Fibroblast of lung (primary cell): ENCODE measurements at regions not wholly inside any gene's neighbourhood (a gene's known extent, or its start where the extent isn't known, plus 50 kb on each side); places are given as distances from the start of the nearest gene placed in this dataset.

Source experiments
- DNase-seq, 2 donors: peaks; one replicate each; pipeline versions ENCODE4 v3.0.0 to v3.0.0-alpha.2; 2010; ENCODE audit warnings: low read depth in 2 of 2
- H2AFZ ChIP-seq: 2 replicates; pipeline ENCODE4 v1.5.1; 2012; ENCODE audit warnings: low read length, control low read depth, inconsistent platforms
- H3K27ac ChIP-seq: 2 replicates; pipeline ENCODE4 v1.5.1; 2011; ENCODE audit warnings: low read length, control low read depth; ENCODE audit not compliant: insufficient read depth
- H3K27me3 ChIP-seq: 2 replicates; pipeline ENCODE4 v1.5.1; 2011; ENCODE audit warnings: mild to moderate bottlenecking, low read length; ENCODE audit not compliant: control insufficient read depth, insufficient read depth
- H3K36me3 ChIP-seq: 2 replicates; pipeline ENCODE4 v1.5.1; 2011; ENCODE audit warnings: low read length; ENCODE audit not compliant: control insufficient read depth, insufficient read depth
- H3K4me1 ChIP-seq: 2 replicates; pipeline ENCODE4 v1.5.1; 2011; ENCODE audit warnings: low read length; ENCODE audit not compliant: control insufficient read depth, insufficient read depth; ENCODE audit errors: extremely low read depth
- H3K4me2 ChIP-seq: 2 replicates; pipeline ENCODE4 v1.5.1; 2011; ENCODE audit warnings: low read length, control low read depth; ENCODE audit not compliant: insufficient read depth; ENCODE audit errors: extremely low read depth
- H3K4me3 ChIP-seq, 4 experiments: fragments of 200-600 bp in 1 of 4; sonication (generic) in 1 of 4; replicated peaks in 1 of 4; 2 replicates each; pipeline ENCODE4 v1.5.1; 2011 to 2016; ENCODE audit warnings: low read length in 4 of 4, low read depth in 3 of 4, mild to moderate bottlenecking in 3 of 4, control low read depth in 2 of 4, inconsistent platforms in 1 of 4, mixed read lengths in 1 of 4; ENCODE audit not compliant: insufficient read depth in 1 of 4; ENCODE audit errors: control extremely low read depth in 1 of 4
- H3K79me2 ChIP-seq: 2 replicates; pipeline ENCODE4 v1.5.1; 2012; ENCODE audit warnings: mild to moderate bottlenecking, low read length, inconsistent platforms; ENCODE audit not compliant: control insufficient read depth, insufficient read depth
- H3K9ac ChIP-seq: 2 replicates; pipeline ENCODE4 v1.5.1; 2011; ENCODE audit warnings: mild to moderate bottlenecking, low read length, control low read depth; ENCODE audit not compliant: insufficient read depth
- H3K9me3 ChIP-seq: 2 replicates; pipeline ENCODE4 v1.5.1; 2012; ENCODE audit warnings: low read depth, low read length; ENCODE audit not compliant: control insufficient read depth, insufficient read depth
- H4K20me1 ChIP-seq: 2 replicates; pipeline ENCODE4 v1.5.1; 2011; ENCODE audit warnings: low read length; ENCODE audit not compliant: control insufficient read depth, insufficient read depth; ENCODE audit errors: extremely low read depth
- EZH2 ChIP-seq: IDR thresholded peaks from 2 replicates; pipeline ENCODE4 v1.5.1; 2012; ENCODE audit warnings: low read length, control low read depth, mild to moderate bottlenecking; ENCODE audit errors: missing control alignments
- TF ChIP-seq, protein P1 (sequence below), 2 donors: IDR thresholded peaks in 1 of 2; conservative IDR thresholded peaks in 1 of 2; 1 replicate in 1 of 2; 2 replicates in 1 of 2; pipeline ENCODE4 v1.5.1; 2011 to 2012; ENCODE audit warnings: low read length in 2 of 2, control low read depth in 1 of 2, inconsistent platforms in 1 of 2, low read depth in 1 of 2, mild to moderate bottlenecking in 1 of 2

DNA sequence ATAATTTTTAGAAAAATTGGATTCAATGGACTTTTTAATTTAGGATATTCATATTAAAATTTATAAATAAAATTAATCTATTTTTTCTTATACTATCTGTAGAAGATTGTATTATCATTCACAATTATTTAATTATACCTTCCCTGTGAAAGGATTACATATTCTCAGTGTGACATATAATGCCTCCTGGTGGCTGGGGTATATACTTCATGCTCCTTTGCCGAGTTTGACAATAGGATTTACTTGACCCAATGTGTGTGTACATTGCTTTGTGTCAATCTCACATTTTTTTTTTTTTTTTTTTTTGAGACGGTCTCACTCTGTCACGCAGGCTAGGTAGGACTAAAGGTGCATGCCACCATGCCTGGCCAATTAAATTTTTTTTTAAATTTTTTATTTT lies 230.0 kb upstream of the CHD6 start:
- H3K4me1 ChIP-seq, result no peaks in the 10 kb centered on the region
- H3K79me2 ChIP-seq, result no peaks in the 10 kb centered on the region
- no peak for DNase-seq
- H4K20me1 ChIP-seq, result no peaks in the 10 kb centered on the region
- no peaks in the 10 kb centered on the region for H3K27me3 ChIP-seq
- H2AFZ ChIP-seq, result no peak overlapping the region
- H3K4me3 ChIP-seq, result no peak overlapping the region
- no peak overlapping the region for H3K27ac ChIP-seq
- no peaks in the 10 kb centered on the region for H3K9me3 ChIP-seq
- no peak overlapping the region for H3K4me2 ChIP-seq
- no peak overlapping the region for H3K9ac ChIP-seq
- no peaks in the 10 kb centered on the region for H3K36me3 ChIP-seq
- no peak for TF ChIP-seq EZH2
- TF ChIP-seq, protein P1, sequence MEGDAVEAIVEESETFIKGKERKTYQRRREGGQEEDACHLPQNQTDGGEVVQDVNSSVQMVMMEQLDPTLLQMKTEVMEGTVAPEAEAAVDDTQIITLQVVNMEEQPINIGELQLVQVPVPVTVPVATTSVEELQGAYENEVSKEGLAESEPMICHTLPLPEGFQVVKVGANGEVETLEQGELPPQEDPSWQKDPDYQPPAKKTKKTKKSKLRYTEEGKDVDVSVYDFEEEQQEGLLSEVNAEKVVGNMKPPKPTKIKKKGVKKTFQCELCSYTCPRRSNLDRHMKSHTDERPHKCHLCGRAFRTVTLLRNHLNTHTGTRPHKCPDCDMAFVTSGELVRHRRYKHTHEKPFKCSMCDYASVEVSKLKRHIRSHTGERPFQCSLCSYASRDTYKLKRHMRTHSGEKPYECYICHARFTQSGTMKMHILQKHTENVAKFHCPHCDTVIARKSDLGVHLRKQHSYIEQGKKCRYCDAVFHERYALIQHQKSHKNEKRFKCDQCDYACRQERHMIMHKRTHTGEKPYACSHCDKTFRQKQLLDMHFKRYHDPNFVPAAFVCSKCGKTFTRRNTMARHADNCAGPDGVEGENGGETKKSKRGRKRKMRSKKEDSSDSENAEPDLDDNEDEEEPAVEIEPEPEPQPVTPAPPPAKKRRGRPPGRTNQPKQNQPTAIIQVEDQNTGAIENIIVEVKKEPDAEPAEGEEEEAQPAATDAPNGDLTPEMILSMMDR (conservative IDR thresholded peaks at IDR 0.05 in 1 of 2, IDR thresholded peaks at IDR 0.05 in 1 of 2; ENCODE audit: low read depth in 1 of 2, low read length in 2 of 2), result no peak

DNA sequence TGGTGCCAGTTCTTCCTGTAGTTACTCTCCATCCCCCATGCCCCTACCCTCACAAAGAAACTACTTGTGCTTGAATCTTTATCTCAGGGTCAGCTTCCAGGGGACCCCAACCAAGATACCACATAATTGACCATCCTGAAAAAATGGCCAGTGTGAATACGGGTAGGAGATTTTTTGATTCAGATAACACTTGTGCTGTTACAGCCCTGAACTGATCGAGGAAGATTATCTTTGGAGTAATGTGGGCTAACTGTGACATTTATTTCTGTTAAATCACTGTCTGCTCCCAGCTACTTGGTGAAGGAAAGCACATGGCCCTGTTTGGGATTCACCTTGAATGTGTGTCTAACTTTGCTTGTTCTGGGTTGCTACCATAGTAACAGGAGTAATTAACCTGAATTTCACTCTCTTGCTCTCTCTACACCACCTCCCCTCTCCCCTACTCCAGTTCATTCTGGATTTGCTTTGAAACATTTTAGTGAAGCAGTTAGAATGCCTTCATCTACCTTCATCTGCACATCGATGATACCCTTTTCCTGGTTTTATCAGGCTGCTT lies 219.6 kb upstream of the CHD6 start:
- Histone ChIP-seq H3K79me2 (no peaks in the 10 kb centered on the region), H3K4me3 (no peak overlapping the region), H3K27me3 (no peaks in the 10 kb centered on the region), H3K4me2 (no peak overlapping the region), H3K27ac (no peak overlapping the region), H3K36me3 (no peaks in the 10 kb centered on the region), H4K20me1 (no peaks in the 10 kb centered on the region), H3K9ac (no peak overlapping the region), H2AFZ (no peak overlapping the region), H3K9me3 (no peaks in the 10 kb centered on the region), H3K4me1 (no peaks in the 10 kb centered on the region)
- DNase-seq, result no peak
- TF ChIP-seq EZH2, result no peak
- TF ChIP-seq, protein P1 (conservative IDR thresholded peaks at IDR 0.05 in 1 of 2, IDR thresholded peaks at IDR 0.05 in 1 of 2; ENCODE audit: low read depth in 1 of 2, low read length in 2 of 2), result no peak

DNA sequence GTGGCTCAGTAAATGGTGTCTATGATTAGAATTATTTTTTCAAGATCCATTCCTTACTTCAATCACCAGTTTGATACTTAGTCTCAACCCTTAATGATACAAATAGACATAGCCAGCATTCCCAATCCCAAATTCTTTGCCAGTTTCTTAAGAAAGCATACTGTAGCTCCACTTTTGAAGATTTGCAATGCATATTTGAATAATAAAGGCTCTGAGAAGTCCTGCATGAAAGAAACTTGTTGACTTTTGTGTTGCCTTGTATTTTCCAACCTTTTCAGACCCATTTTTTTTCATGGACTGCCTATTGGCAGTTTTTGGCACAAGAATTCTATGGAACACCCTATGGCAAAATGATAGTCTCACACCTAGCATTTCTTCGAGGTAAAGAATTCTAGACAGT lies 215.6 kb upstream of the CHD6 start:
- TF ChIP-seq EZH2, result no peak
- TF ChIP-seq, protein P1 (conservative IDR thresholded peaks at IDR 0.05 in 1 of 2, IDR thresholded peaks at IDR 0.05 in 1 of 2; ENCODE audit: low read depth in 1 of 2, low read length in 2 of 2), result no peak
- H3K9me3 ChIP-seq, result no peaks in the 10 kb centered on the region

More for the DNA sequence above, 215.6 kb upstream of the CHD6 start:
- H2AFZ ChIP-seq, result no peak overlapping the region
- no peaks in the 10 kb centered on the region for H3K79me2 ChIP-seq
- no peak overlapping the region for H3K9ac ChIP-seq
- H3K4me2 ChIP-seq, result no peak overlapping the region
- H3K4me1 ChIP-seq, result no peaks in the 10 kb centered on the region
- no peak for DNase-seq
- H4K20me1 ChIP-seq, result no peaks in the 10 kb centered on the region
- no peaks in the 10 kb centered on the region for H3K27me3 ChIP-seq
- H3K27ac ChIP-seq, result no peak overlapping the region
- H3K4me3 ChIP-seq, result no peak overlapping the region
- H3K36me3 ChIP-seq, result no peaks in the 10 kb centered on the region
